NCI-H2196 treated with DMSO at 0.1 percent for 48 hours (cell line): ENCODE measurements at regions not wholly inside any gene's neighbourhood (a gene's known extent, or its start where the extent isn't known, plus 50 kb on each side); places are given as distances from the start of the nearest gene placed in this dataset.
"Not testable (repeated sequence)": the region's sequence is repeated elsewhere in the genome, so short reads cannot be mapped to it uniquely, and the experiment has no call there.

ENCODE experiments used
- DNase-seq: peaks from one replicate; lab custom pipeline; 2025; ENCODE audit not compliant: unreplicated experiment; lab: John Stamatoyannopoulos, UW

DNA sequence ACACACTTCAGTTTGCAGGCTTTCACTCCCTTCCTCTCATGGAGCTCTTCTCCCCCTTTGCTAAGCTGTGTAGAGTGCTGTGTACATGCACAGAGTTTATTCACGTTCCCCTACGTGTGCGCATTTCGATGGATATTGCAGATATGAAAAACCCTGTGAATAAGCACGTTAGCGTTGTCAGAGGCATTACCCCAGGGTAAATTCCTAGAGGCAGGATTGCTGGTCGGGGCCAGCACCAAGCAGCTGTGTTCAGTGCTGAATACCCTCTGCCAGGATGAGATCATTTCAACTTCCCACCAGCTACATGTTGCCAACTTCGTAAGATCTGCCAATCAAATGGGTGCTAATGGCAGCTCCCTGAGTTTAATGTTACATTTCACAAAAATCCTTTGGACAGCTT lies 172.3 kb upstream of the PPP1R26 start:
- DNase-seq: no peak

- DNase-seq: not testable (repeated sequence)
Measured at GRCh38 chr9:135307919-135308318, 171.7 kb upstream of the PPP1R26 start.

DNA sequence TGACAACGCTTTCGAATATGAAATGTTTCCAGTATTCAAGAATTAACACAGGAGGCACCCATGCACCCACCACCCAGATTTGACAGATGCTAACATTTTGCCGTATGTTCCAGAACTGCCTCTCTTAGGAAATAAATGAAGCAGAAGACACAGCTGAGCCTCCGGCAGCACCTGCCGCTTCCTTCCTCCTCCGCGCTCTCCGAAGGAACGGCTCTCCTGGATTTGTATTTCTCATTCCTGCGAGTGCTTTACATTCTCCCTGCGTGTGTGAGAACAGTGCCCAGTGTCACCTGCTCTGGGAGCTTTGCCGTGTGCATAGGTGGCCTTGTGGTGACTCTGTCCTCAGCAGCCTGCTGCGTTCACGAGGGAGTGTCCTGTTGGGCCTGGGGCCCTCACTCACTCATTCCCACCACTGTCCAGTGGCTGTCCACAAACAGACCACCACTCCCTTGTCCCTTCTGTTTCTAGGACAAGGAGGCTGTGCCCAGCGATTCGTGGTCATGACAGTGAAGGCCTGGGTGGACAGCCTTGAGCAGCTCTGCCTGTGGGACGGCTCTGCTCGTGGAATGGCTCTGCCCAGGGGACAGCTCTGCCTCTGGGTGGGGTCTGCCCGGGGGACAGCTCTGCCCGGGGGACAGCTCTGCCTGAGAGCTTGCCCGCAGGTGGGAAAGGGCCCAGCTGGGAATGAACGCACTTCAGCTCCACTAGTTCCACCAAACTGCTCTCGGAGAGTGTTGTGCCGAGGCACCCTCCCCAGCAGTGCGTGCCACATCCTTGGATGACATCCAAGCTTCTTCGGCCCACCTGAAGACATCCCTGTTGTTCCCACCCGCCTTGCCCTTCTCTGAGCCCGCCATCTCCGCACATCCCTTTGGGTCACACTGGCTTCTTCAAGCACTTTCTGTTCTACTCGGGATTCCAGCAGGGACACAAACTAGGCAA lies 170.5 kb upstream of the PPP1R26 start:
- DNase-seq: no peak

DNA sequence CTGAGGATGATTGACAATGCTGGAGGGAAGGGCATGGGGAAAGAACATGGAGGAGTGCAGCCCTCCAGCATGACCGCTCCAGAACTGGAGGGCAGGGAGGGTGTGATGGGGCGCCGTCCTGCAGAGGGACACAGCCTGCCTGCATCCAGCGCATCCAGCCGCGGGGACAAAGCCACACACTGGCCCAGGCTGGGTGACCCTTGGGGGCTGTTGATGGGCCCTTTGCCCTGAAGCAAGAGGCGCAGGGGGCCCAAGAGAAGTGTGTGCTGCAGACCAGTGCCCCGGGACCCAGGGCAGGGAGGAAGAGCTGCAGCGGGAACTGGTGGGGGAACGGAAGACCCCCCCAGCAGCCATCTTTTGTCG lies 169.8 kb upstream of the PPP1R26 start:
- no peak for DNase-seq

DNA sequence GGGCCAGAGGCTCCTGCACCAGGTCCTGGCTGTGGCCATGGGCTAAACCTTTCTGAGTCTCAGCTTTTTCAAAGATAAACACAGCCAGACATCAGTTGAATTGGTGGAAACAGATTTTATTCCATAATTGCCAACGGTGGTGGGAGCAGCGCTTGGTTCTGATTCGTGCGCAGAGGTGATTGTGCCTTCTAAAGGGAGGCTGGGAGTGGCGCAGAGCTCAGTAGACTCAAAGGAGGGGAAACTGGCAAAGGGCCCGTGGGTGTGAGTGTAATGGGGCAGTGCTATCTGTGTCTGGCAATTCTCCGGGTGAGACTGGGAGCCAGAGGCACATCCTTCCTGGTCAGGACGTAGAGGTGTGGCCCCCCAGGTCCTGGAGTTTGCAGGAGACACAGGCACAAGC lies 169.4 kb upstream of the PPP1R26 start:
- no peak for DNase-seq

GRCh38 chr9:135315572-135315971 lies 164.0 kb upstream of the PPP1R26 start:
- no peak for DNase-seq

- no peak for DNase-seq
Measured at GRCh38 chr9:135320331-135320730, 159.3 kb upstream of the PPP1R26 start.

DNA sequence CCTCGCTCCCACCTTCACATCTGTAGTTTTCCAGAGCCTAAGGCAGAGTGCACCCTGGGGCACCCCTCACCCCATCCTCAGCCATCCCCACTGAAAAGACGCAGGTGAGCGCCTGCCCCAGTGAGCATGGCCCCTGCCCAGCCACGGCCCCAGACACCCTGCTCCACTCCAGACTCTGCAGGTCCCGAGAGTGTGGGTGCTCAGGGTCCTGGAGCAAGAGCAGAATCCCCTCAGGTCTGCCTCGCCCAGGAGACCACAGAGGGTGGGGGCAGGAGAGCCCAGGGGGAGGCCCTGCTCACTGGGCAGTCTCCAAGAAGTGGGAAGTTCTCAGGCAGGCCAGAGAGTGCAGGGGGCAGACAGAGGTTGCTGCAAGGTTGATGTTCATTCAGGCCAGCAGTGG lies 158.6 kb upstream of the PPP1R26 start:
- DNase-seq: no peak

GRCh38 chr9:135321580-135321979 lies 158.0 kb upstream of the PPP1R26 start:
- DNase-seq: no peak

DNA sequence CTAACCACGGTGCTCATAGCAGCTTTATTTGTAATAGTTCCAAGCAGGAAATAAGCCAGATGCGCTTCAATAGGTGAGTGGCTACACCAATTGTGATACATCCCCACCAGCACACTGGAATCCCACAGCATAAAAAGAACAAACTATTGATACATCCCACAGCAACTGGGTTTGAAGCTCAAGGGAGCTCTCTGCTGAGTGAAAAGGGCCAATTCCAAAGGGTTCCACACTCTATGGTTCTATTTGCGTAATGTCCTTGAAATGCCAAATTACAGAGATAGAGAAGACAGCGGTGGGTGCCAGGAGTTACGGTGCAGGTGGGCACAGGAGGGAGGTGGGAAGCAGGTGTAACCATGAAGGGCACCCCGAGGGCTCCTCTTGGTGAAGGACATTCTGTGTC lies 155.3 kb upstream of the PPP1R26 start:
- DNase-seq: no peak

GRCh38 chr9:135326141-135326540 lies 153.4 kb upstream of the PPP1R26 start:
- no peak for DNase-seq

DNA sequence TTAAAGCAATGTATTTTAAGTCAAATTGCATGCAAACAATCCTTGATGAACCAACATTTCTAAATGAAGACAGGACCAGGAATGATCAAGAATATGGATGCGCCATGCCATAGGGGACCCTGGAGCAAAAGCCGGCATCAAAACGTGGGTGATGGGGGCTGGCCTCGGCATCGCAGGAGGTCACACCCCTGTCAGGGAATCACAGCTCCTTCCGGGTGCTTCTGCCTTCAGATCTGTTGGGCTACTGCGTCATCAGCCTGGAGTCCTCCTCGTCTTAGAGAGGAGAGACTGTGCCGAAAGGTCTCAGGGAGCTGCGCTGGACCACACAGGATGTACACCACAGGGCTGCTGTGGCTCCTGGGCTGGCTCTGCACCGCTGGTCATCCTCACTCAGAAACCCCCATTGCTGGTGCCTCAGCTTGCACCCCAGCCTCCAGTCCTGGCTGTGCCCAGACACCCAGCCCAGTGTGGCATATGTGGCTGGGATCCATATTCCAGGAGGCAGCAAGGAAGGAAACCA lies 152.9 kb upstream of the PPP1R26 start:
- no peak for DNase-seq

DNA sequence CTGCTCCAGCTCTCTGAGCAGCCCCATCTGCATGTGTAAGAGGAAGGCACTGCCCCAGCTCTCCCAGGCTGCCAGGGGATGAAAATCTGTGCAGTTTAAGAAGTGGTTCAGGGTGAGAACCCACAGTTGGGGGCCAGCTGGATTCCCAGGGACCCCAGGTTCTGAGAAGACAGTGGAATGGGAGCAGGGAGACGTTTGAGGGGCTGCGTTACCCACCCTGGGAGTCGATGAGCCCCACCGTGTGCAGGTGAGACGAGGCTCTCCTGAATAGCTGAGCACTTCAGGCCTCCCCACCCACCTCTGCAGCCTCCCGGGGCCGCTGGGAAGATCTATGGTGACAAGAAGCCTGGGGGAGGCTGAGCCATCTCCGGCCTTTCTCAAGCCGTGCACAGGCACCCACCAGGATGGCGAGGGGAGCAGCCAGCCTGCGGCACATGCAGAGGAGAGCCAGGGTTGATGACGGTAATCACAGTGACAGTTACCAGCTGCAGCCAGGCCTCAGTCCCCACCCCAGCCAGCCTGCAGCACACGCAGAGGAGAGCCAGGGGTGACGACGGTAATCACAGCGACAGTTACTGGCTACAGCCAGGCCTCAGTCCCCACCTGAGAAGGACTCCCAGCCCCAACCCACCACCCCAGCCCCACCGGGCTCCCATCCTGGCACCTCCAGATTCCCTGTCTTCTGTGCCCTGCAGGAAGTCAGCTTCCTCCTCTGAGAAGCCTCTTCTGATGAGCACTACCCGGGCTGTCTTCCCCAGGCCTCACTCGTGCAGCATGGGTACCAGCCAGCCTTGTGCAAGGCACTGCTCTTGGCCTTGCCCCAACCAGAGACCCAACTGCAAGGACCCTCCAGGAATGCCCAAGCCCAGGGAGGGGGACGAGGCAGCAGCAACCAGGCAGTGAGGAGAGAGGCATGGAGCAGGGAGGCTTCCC lies 150.8 kb upstream of the PPP1R26 start:
- no peak for DNase-seq

GRCh38 chr9:135329571-135330306 lies 149.8 kb upstream of the PPP1R26 start:
- no peak for DNase-seq

DNA sequence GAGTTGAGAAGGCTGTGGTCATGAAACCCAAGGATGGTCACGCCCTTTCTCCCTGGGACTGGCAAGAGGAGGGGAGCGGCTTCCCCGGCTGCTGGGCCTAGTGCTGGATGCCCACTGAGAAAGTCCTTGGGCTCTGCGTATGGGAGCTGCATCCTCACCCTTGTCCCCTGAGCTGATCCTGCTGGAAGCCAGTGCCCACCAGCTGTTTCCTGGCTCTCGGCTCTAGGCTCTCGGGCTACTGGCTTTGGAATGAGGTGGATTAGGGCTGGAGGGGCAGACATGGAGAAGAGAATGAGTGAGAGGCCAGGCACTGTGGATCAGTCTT lies 149.3 kb upstream of the PPP1R26 start:
- DNase-seq: no peak

- DNase-seq: no peak
Measured at GRCh38 chr9:135330685-135331590, 148.6 kb upstream of the PPP1R26 start.

GRCh38 chr9:135332516-135332915 lies 147.1 kb upstream of the PPP1R26 start:
- no peak for DNase-seq

DNA sequence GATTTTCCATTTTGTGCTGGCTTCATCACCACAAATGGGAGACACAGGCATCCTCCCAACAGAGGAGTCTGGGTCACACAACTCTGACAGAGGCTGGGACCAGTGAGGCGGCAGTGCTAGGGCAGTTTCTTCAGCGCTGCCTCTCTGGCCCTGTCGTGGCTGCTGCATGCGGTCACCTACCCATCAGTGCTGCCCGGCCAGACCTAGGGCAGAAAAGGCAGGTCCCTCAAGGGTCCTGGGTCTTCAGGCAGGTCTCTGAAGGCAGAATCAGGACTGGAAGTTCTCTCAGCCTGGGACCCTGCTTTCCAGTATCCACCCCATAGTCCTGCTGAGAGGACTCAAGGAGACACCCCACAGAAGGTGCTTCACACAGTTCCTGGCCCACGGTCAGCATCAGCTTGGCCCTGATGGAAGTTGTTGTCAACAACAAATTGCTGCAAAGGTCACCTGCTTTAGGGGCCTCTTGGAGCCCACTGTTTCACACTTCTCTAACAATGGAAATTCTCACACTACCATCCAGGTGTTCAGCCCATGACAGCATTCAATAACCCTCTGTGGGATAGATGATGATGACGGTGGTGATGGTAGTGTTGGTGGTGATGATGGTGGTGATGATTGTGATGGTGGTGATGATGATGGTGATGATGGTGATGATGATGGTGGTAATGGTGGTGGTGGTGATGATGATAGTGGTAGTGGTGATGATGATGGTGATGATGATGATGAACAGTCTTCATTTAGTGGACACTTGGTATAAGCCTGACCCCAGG lies 146.4 kb upstream of the PPP1R26 start:
- no peak for DNase-seq

- no peak for DNase-seq
Measured at GRCh38 chr9:135334953-135335460, 144.6 kb upstream of the PPP1R26 start.
